Embryonic facial prominence (tissue), 1 donor: ENCODE measurements at regions not wholly inside any gene's neighbourhood (a gene's known extent, or its start where the extent isn't known, plus 50 kb on each side); places are given as distances from the start of the nearest gene placed in this dataset.

Experiments used
- DNase-seq: peaks from one replicate; pipeline ENCODE4 v3.0.0-alpha.2; 2016; ENCODE audit errors: extremely low spot score

DNA sequence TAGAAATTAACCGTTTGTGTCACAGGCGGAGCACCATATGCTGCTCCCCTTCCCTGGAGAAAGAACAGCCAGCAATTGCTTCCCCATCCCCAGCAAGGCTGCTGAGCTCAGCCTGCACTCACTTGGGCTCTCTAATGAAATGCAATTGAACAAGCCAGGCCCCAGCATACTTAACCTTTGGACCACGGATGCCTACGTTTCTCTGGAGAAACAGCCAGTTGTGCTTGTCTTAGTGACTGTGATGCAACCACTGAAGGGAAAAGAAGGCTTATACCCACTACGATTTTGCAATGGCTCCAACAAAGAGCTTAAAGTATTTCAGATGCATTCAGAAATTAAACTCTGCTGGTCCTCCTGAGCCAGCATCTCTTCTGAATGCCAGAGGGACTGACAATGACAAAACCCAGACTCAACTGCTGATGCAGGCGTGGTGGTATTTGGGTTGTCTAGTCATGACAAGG is 51.3 kb upstream of the SESN3 start:
- no peak for DNase-seq
